ENCODE measurements at regions not wholly inside any gene's neighbourhood (a gene's known extent, or its start where the extent isn't known, plus 50 kb on each side); places are given as distances from the start of the nearest gene placed in this dataset.

- H3K79me2 ChIP-seq (replicated peaks; ENCODE audit: insufficient read depth, low read length) = no peaks in the 10 kb centered on the region
- no peak overlapping the region for H3K4me2 ChIP-seq (ENCODE audit: low read length)
- peaks cover 4% of the 10 kb centered on the region for H3K9me3 ChIP-seq (ENCODE audit: low read length)
- no peak for TF ChIP-seq EZH2 (IDR thresholded peaks at IDR 0.05; ENCODE audit: borderline replicate concordance, insufficient read depth, low read length, poor library complexity, severe bottlenecking)
- TF ChIP-seq SMC3 (conservative IDR thresholded peaks at IDR 0.05; ENCODE audit: poor library complexity) = no peak
- no peaks in the 10 kb centered on the region for H3K9me2 ChIP-seq (ENCODE audit: insufficient read depth, low read length)
- no peak overlapping the region for H3K4me3 ChIP-seq (ENCODE audit: low read length)
- no peak overlapping the region for H3K27ac ChIP-seq (ENCODE audit: low read length)
- no peak overlapping the region for H2AFZ ChIP-seq (ENCODE audit: low read depth, low read length)
- H3F3A ChIP-seq (ENCODE audit: insufficient read depth, low read length, poor library complexity, severe bottlenecking) = no peaks in the 10 kb centered on the region
- no peaks in the 10 kb centered on the region for H4K20me1 ChIP-seq (ENCODE audit: insufficient read depth)
- no peak overlapping the region for H3K9ac ChIP-seq (ENCODE audit: low read length)
- no peaks in the 10 kb centered on the region for H3K27me3 ChIP-seq (ENCODE audit: insufficient read depth, low read depth, low read length)
- no peaks in the 10 kb centered on the region for H3K36me3 ChIP-seq (ENCODE audit: insufficient read depth, low read length)
Observed at GRCh38 chr7:35565927-35566326, 129.0 kb downstream of the HERPUD2 start.

DNA sequence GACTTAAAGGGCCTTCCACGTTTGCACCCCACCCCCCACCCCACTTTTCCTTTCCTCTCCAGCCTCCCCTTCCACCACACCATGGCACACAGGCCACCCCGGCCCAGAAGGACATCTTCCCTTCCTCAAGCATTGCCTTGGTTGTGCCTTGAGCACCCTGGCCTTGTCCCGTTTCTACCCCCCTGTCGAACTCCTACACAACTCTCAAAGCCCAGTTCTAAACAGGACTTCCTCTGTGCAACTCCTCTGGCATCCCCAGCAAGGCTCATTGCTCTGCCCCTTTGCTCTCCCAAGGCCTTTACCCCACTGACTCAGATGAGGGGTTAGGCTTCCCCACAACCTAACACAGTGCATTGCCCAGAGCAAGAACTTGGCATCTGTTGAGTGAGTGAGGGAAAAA, 136.1 kb downstream of the HERPUD2 start:
- H3K79me2 ChIP-seq (replicated peaks; ENCODE audit: insufficient read depth, low read length) = no peaks in the 10 kb centered on the region

More for the DNA sequence above, 136.1 kb downstream of the HERPUD2 start:
- H3K36me3 ChIP-seq (ENCODE audit: insufficient read depth, low read length) = no peaks in the 10 kb centered on the region
- H4K20me1 ChIP-seq (ENCODE audit: insufficient read depth) = no peaks in the 10 kb centered on the region
- TF ChIP-seq REST (IDR thresholded peaks at IDR 0.05; ENCODE audit: borderline replicate concordance) (no peak), POLR2AphosphoS5 (IDR thresholded peaks at IDR 0.05) (no peak), SMC3 (conservative IDR thresholded peaks at IDR 0.05; ENCODE audit: poor library complexity) (no peak), CTCF (IDR thresholded peaks at IDR 0.05; ENCODE audit: poor library complexity, severe bottlenecking) (no peak), EZH2 (IDR thresholded peaks at IDR 0.05; ENCODE audit: borderline replicate concordance, insufficient read depth, low read length, poor library complexity, severe bottlenecking) (no peak), TAF1 (IDR thresholded peaks at IDR 0.05; ENCODE audit: low read depth) (no peak), MXI1 (conservative IDR thresholded peaks at IDR 0.05; ENCODE audit: poor library complexity, severe bottlenecking) (no peak), EP300 (conservative IDR thresholded peaks at IDR 0.05; ENCODE audit: poor library complexity, severe bottlenecking) (no peak), RAD21 (conservative IDR thresholded peaks at IDR 0.05) (no peak)
- no peak overlapping the region for H3K4me3 ChIP-seq (ENCODE audit: low read length)
- H3K27me3 ChIP-seq (ENCODE audit: insufficient read depth, low read depth, low read length) = no peaks in the 10 kb centered on the region
- H3K9ac ChIP-seq (ENCODE audit: low read length) = no peak overlapping the region
- H3K27ac ChIP-seq (ENCODE audit: low read length) = no peak overlapping the region
- H3K9me3 ChIP-seq (ENCODE audit: low read length) = no peaks in the 10 kb centered on the region
- H3K4me2 ChIP-seq (ENCODE audit: low read length) = no peak overlapping the region
- H3K9me2 ChIP-seq (ENCODE audit: insufficient read depth, low read length) = no peaks in the 10 kb centered on the region
- no peaks in the 10 kb centered on the region for H3F3A ChIP-seq (ENCODE audit: insufficient read depth, low read length, poor library complexity, severe bottlenecking)
- no peak overlapping the region for H2AFZ ChIP-seq (ENCODE audit: low read depth, low read length)
